Keratinocyte (primary cell): ENCODE measurements at regions not wholly inside any gene's neighbourhood (a gene's known extent, or its start where the extent isn't known, plus 50 kb on each side); places are given as distances from the start of the nearest gene placed in this dataset.

ENCODE experiments used
- DNase-seq: peaks from one replicate; pipeline ENCODE4 v3.0.0-alpha.2; 2011; ENCODE audit warnings: low read depth, missing footprints, low spot score
- FAIRE-seq: peaks from 2 replicates; lab custom pipeline; 2011; peaks lifted over from hg19 to GRCh38; lab: Jason Lieb, UNC
- H2AFZ ChIP-seq: 2 replicates; pipeline ENCODE4 v1.6.0; 2012; ENCODE audit warnings: low read length, control low read depth, inconsistent platforms; ENCODE audit not compliant: control insufficient read depth
- H3K27ac ChIP-seq: 2 replicates; pipeline ENCODE4 v1.5.1; 2011; ENCODE audit warnings: low read length; ENCODE audit not compliant: control insufficient read depth, insufficient read depth
- H3K27me3 ChIP-seq: 3 replicates; pipeline ENCODE4 v1.6.0; 2011; ENCODE audit warnings: low read length; ENCODE audit not compliant: control insufficient read depth, insufficient read depth; ENCODE audit errors: extremely low read depth
- H3K36me3 ChIP-seq, 2 experiments: 2 replicates in 1 of 2; 3 replicates in 1 of 2; pipeline ENCODE4 v1.5.1; 2011; ENCODE audit warnings: low read length in 2 of 2, mild to moderate bottlenecking in 1 of 2; ENCODE audit not compliant: control insufficient read depth in 2 of 2, insufficient read depth in 2 of 2; ENCODE audit errors: extremely low read depth in 1 of 2
- H3K4me1 ChIP-seq: 3 replicates; pipeline ENCODE4 v1.5.1; 2011; ENCODE audit warnings: low read length; ENCODE audit not compliant: control insufficient read depth, insufficient read depth; ENCODE audit errors: extremely low read depth
- H3K4me2 ChIP-seq: 3 replicates; pipeline ENCODE4 v1.6.0; 2011; ENCODE audit warnings: low read depth, low read length; ENCODE audit not compliant: control insufficient read depth, insufficient read depth; ENCODE audit errors: extremely low read depth
- H3K4me3 ChIP-seq, 3 experiments: fragments of 200-600 bp in 1 of 3; sonication (generic) in 1 of 3; 2 replicates in 2 of 3; 3 replicates in 1 of 3; pipeline ENCODE4 v1.5.1; 2011 to 2016; ENCODE audit warnings: low read length in 3 of 3, mild to moderate bottlenecking in 3 of 3, control low read depth in 2 of 3, inconsistent platforms in 1 of 3, low read depth in 1 of 3, mixed read lengths in 1 of 3, mixed run types in 1 of 3, moderate library complexity in 1 of 3; ENCODE audit not compliant: control insufficient read depth in 2 of 3, insufficient read depth in 2 of 3; ENCODE audit errors: extremely low read depth in 1 of 3
- H3K79me2 ChIP-seq: 2 replicates; pipeline ENCODE4 v1.6.0; 2012; ENCODE audit warnings: low read length; ENCODE audit not compliant: control insufficient read depth, insufficient read depth
- H3K9ac ChIP-seq: 3 replicates; pipeline ENCODE4 v1.6.0; 2011; ENCODE audit warnings: low read length; ENCODE audit not compliant: control insufficient read depth, insufficient read depth; ENCODE audit errors: extremely low read depth
- H3K9me1 ChIP-seq: 3 replicates; pipeline ENCODE4 v1.6.0; 2011; ENCODE audit warnings: low read length; ENCODE audit not compliant: control insufficient read depth, insufficient read depth; ENCODE audit errors: extremely low read depth
- H3K9me3 ChIP-seq: 2 replicates; pipeline ENCODE4 v1.5.1; 2012; ENCODE audit warnings: low read depth, low read length; ENCODE audit not compliant: control insufficient read depth
- H4K20me1 ChIP-seq: 3 replicates; pipeline ENCODE4 v1.6.0; 2011; ENCODE audit warnings: low read length; ENCODE audit not compliant: control insufficient read depth, insufficient read depth; ENCODE audit errors: extremely low read depth
- EZH2 ChIP-seq: IDR thresholded peaks from one replicate; pipeline ENCODE4 v1.6.1; 2012; ENCODE audit warnings: inconsistent platforms, mild to moderate bottlenecking, low read length, moderate library complexity
- dilution Hi-C: fragments of 300-500 bp; cut with MboI; formaldehyde crosslinking; loops from one replicate; pipeline ENCODE4 v1.7.0; 2020; ENCODE audit warnings: low sequenced_read_pairs; ENCODE audit not compliant: extremely low pct_ligation_motif_present
- TF ChIP-seq, protein P1 (sequence below), 3 experiments: IDR thresholded peaks in 1 of 3; conservative IDR thresholded peaks in 1 of 3; optimal IDR thresholded peaks in 1 of 3; 2 replicates in 2 of 3; 3 replicates in 1 of 3; pipeline versions ENCODE3 to v1.5.1; 2011; ENCODE audit warnings: low read length in 3 of 3, mild to moderate bottlenecking in 3 of 3, moderate library complexity in 2 of 3, control low read depth in 1 of 3, inconsistent platforms in 1 of 3; ENCODE audit not compliant: insufficient read depth in 2 of 3; ENCODE audit errors: extremely low read depth in 1 of 3

DNA sequence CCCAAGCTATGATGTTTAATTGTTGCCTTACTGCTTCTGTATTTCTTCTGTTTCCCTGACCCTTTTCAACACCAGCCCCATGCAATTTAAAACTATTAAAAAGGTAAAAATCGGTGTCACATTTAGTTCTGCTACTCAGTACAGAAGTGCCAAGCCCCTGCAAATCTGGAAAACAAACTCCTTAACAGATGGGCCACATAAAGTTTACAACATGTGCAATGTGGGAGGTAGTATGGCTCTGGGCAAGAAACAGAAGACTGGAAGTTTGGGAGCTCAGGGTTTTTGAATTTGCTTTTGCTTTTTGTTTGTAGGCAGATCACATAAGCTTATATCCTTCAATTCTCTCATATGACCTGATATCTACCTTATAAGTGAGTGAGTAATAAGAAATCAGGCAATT is 404.0 kb upstream of the ATP2B1 start:
- Histone ChIP-seq H3K4me3 (no peak overlapping the region), H3K9me1 (no peaks in the 10 kb centered on the region), H3K4me1 (no peaks in the 10 kb centered on the region), H3K27ac (no peak overlapping the region), H2AFZ (peak overlapping the region; percentile 2), H3K36me3 (no peaks in the 10 kb centered on the region), H3K27me3 (no peaks in the 10 kb centered on the region), H3K4me2 (no peak overlapping the region), H3K9ac (no peak overlapping the region), H4K20me1 (no peaks in the 10 kb centered on the region), H3K79me2 (no peaks in the 10 kb centered on the region), H3K9me3 (no peaks in the 10 kb centered on the region)
- TF ChIP-seq, protein P1, sequence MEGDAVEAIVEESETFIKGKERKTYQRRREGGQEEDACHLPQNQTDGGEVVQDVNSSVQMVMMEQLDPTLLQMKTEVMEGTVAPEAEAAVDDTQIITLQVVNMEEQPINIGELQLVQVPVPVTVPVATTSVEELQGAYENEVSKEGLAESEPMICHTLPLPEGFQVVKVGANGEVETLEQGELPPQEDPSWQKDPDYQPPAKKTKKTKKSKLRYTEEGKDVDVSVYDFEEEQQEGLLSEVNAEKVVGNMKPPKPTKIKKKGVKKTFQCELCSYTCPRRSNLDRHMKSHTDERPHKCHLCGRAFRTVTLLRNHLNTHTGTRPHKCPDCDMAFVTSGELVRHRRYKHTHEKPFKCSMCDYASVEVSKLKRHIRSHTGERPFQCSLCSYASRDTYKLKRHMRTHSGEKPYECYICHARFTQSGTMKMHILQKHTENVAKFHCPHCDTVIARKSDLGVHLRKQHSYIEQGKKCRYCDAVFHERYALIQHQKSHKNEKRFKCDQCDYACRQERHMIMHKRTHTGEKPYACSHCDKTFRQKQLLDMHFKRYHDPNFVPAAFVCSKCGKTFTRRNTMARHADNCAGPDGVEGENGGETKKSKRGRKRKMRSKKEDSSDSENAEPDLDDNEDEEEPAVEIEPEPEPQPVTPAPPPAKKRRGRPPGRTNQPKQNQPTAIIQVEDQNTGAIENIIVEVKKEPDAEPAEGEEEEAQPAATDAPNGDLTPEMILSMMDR (optimal IDR thresholded peaks at IDR 0.05 in 1 of 3, IDR thresholded peaks at IDR 0.05 in 1 of 3, conservative IDR thresholded peaks at IDR 0.05 in 1 of 3; ENCODE audit: extremely low read depth in 1 of 3, insufficient read depth in 2 of 3, low read length in 3 of 3) = no peak
- no peak for TF ChIP-seq EZH2
- DNase-seq = no peak
- dilution Hi-C loops = no loop called here
- no peak for FAIRE-seq

DNA sequence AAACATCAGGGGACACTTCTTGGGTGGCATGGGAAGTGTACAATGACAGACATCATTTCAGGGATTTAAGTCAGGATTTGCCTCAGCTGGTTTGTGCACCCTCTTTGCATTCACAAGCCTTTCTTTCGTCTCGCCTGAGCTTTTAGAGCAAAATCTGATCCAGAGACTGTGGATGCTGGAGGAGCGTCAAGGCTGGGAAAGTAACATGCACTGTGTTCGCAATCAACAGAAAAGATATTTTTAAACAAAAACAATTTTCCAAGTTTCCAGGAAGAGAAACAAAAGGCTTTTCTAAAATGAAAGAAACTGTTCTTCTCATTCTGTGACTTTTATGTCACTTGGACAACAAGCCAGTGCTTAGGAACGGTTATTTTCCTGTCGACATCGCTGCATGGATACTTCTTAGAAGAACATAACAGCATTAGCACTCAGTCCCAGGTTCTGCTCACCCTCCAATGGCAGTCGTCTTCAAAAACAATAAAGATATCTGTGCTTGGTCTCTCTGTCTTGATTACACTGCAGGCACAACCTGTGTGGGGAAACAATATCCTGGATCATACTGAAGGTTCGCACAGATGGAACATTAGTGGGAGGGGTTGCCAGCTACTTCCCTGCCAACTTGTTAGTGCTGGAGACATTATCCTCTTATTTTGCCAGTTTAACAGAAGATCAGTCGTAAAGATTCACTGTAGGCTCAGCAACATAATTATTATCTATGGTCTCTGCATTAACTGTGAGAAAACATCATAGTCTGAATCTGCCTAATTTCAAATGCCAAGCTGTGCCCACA is 403.3 kb upstream of the ATP2B1 start:
- Histone ChIP-seq H3K9me3 (no peaks in the 10 kb centered on the region), H2AFZ (peak overlapping the region; percentile 2), H3K4me1 (peaks cover 4% of the 10 kb centered on the region), H3K9me1 (no peaks in the 10 kb centered on the region), H3K4me2 (no peak overlapping the region), H3K9ac (no peak overlapping the region), H3K36me3 (no peaks in the 10 kb centered on the region), H3K27me3 (no peaks in the 10 kb centered on the region), H3K79me2 (no peaks in the 10 kb centered on the region), H3K27ac (no peak overlapping the region), H3K4me3 (no peak overlapping the region), H4K20me1 (no peaks in the 10 kb centered on the region)
- FAIRE-seq (no peak), DNase-seq (no peak)
- TF ChIP-seq, protein P1 (optimal IDR thresholded peaks at IDR 0.05 in 1 of 3, IDR thresholded peaks at IDR 0.05 in 1 of 3, conservative IDR thresholded peaks at IDR 0.05 in 1 of 3; ENCODE audit: extremely low read depth in 1 of 3, insufficient read depth in 2 of 3, low read length in 3 of 3) = no peak
- no peak for TF ChIP-seq EZH2
- dilution Hi-C loops = no loop called here
